ENCODE measurements at regions not wholly inside any gene's neighbourhood (a gene's known extent, or its start where the extent isn't known, plus 50 kb on each side); places are given as distances from the start of the nearest gene placed in this dataset.
"Not testable (repeated sequence)": the region's sequence is repeated elsewhere in the genome, so short reads cannot be mapped to it uniquely, and the experiment has no call there.

DNA sequence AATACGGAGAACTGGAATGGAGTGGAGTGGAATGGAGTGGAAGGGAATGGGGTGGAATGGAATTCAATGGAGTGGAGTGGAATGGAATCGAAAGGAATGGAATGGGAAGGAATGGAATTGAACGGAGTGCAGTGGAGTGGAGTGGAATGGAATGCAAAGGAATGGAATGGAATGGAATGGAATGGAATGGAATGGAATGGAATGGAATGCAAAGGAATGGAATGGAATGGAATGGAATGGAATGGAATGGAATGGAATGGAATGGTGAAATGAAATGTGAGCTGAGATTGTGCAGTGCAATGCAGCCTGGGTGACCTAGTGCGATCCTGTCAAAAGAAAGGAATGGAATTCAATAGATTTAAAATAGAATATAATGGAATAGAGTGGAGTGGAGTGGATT lies 357.3 kb upstream of the WSB1 start:
- intact Hi-C loops (cut with micrococcal nuclease): not testable (repeated sequence)

DNA sequence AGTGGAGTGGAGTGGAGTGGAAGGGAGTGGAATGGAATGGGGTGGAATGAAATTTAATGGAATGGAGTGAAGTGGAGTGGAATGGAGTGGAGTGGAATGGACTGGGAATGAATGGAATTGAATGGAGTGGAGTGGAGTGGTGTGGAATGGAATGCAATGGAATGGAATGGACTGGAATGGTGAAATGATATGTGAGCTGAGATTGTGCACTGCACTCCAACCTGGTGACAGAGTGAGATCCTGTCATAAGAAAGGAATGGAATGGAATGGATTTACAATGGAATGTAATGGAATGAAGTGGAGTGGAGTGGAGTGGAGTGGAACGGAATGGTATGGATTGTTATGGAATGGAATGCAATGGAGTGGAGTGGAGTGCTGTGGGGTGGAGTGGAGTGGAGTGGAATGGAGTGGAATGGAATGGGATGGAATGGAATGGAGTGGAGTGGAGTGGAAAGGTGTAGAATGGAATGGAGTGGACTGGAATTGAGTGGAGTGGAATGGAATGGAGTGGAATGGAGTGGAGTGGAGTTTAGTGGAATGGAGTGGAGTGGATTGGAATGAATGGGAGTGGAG lies 356.1 kb upstream of the WSB1 start:
- H3K4me2 ChIP-seq (ENCODE audit: insufficient read depth, low read length); CTCF ChIA-PET (ENCODE audit: low intra/inter-chr PET ratio); H3K79me2 ChIP-seq (ENCODE audit: control insufficient read depth, insufficient read depth, low read length); H2AFZ ChIP-seq (ENCODE audit: low read depth, low read length); BruUV-seq (replicated peaks); H3K36me3 ChIP-seq (ENCODE audit: control insufficient read depth, insufficient read depth, low read length); FAIRE-seq; H3K27ac ChIP-seq (ENCODE audit: extremely low read depth, low read depth, low read length); H3K27me3 ChIP-seq (ENCODE audit: control insufficient read depth in 2 of 2, insufficient read depth in 2 of 2, low read length in 2 of 2); H3K9me1 ChIP-seq (ENCODE audit: control insufficient read depth, insufficient read depth, low read length); H3K4me3 ChIP-seq; DNase-seq (ENCODE audit: extremely low read depth in 1 of 4, low spot score in 3 of 4); POLR2A ChIA-PET; intact Hi-C loops (cut with micrococcal nuclease); H4K20me1 ChIP-seq (replicated peaks; ENCODE audit: control insufficient read depth, insufficient read depth, low read length); in situ Hi-C loops (cut with MboI); H3K9ac ChIP-seq (ENCODE audit: insufficient read depth in 1 of 2, low read depth in 2 of 2, low read length in 2 of 2); H3K4me1 ChIP-seq (replicated peaks in 1 of 2; ENCODE audit: control insufficient read depth in 2 of 2, insufficient read depth in 2 of 2, low read length in 2 of 2): not testable (repeated sequence)
- ATAC-seq: peak; percentile 36; the same call in 1 of the 3 replicates
- peaks cover 20% of the 10 kb centered on the region; the same call in 1 of the 2 replicates for H3K9me3 ChIP-seq (replicated peaks; ENCODE audit: control insufficient read depth, insufficient read depth, low read depth, low read length)
- 0% methylated on average over 1 of the region's 1 CpG for WGBS (ENCODE audit: insufficient coverage, low coverage, missing lambda C conversion rate)

More for the DNA sequence above, 357.3 kb upstream of the WSB1 start:
- 4% methylated on average over 4 of the region's 4 CpGs for WGBS (ENCODE audit: insufficient coverage, low coverage, missing lambda C conversion rate)
- H3K9ac ChIP-seq (ENCODE audit: insufficient read depth in 1 of 2, low read depth in 2 of 2, low read length in 2 of 2); in situ Hi-C loops (cut with MboI); POLR2A ChIA-PET; BruUV-seq (replicated peaks); H3K27me3 ChIP-seq (ENCODE audit: control insufficient read depth in 2 of 2, insufficient read depth in 2 of 2, low read length in 2 of 2); DNase-seq (ENCODE audit: extremely low read depth in 1 of 4, low spot score in 3 of 4); H3K27ac ChIP-seq (ENCODE audit: extremely low read depth, low read depth, low read length); H3K79me2 ChIP-seq (ENCODE audit: control insufficient read depth, insufficient read depth, low read length); ATAC-seq; H3K4me2 ChIP-seq (ENCODE audit: insufficient read depth, low read length); H2AFZ ChIP-seq (ENCODE audit: low read depth, low read length); CTCF ChIA-PET (ENCODE audit: low intra/inter-chr PET ratio); H3K4me3 ChIP-seq; H4K20me1 ChIP-seq (replicated peaks; ENCODE audit: control insufficient read depth, insufficient read depth, low read length); FAIRE-seq; H3K36me3 ChIP-seq (ENCODE audit: control insufficient read depth, insufficient read depth, low read length); H3K4me1 ChIP-seq (replicated peaks in 1 of 2; ENCODE audit: control insufficient read depth in 2 of 2, insufficient read depth in 2 of 2, low read length in 2 of 2); H3K9me1 ChIP-seq (ENCODE audit: control insufficient read depth, insufficient read depth, low read length): not testable (repeated sequence)
- peaks cover 20% of the 10 kb centered on the region; the same call in 1 of the 2 replicates for H3K9me3 ChIP-seq (replicated peaks; ENCODE audit: control insufficient read depth, insufficient read depth, low read depth, low read length)

- H3K27ac ChIP-seq (ENCODE audit: extremely low read depth, low read depth, low read length); ATAC-seq; H3K9ac ChIP-seq (ENCODE audit: insufficient read depth in 1 of 2, low read depth in 2 of 2, low read length in 2 of 2); BruUV-seq (replicated peaks); FAIRE-seq; H3K36me3 ChIP-seq (ENCODE audit: control insufficient read depth, insufficient read depth, low read length); H4K20me1 ChIP-seq (replicated peaks; ENCODE audit: control insufficient read depth, insufficient read depth, low read length); H3K4me2 ChIP-seq (ENCODE audit: insufficient read depth, low read length); intact Hi-C loops (cut with micrococcal nuclease); H3K4me1 ChIP-seq (replicated peaks in 1 of 2; ENCODE audit: control insufficient read depth in 2 of 2, insufficient read depth in 2 of 2, low read length in 2 of 2); CTCF ChIA-PET (ENCODE audit: low intra/inter-chr PET ratio); H3K27me3 ChIP-seq (ENCODE audit: control insufficient read depth in 2 of 2, insufficient read depth in 2 of 2, low read length in 2 of 2); DNase-seq (ENCODE audit: extremely low read depth in 1 of 4, low spot score in 3 of 4); POLR2A ChIA-PET; H3K79me2 ChIP-seq (ENCODE audit: control insufficient read depth, insufficient read depth, low read length); H3K4me3 ChIP-seq; H3K9me1 ChIP-seq (ENCODE audit: control insufficient read depth, insufficient read depth, low read length); H2AFZ ChIP-seq (ENCODE audit: low read depth, low read length); in situ Hi-C loops (cut with MboI): not testable (repeated sequence)
- H3K9me3 ChIP-seq (replicated peaks; ENCODE audit: control insufficient read depth, insufficient read depth, low read depth, low read length): peaks cover 20% of the 10 kb centered on the region; the same call in 1 of the 2 replicates
- 0% methylated on average over 8 of the region's 8 CpGs for WGBS (ENCODE audit: insufficient coverage, low coverage, missing lambda C conversion rate)
These were observed 354.2 kb upstream of the WSB1 start for GRCh38 chr17:26939755-26940154.

DNA sequence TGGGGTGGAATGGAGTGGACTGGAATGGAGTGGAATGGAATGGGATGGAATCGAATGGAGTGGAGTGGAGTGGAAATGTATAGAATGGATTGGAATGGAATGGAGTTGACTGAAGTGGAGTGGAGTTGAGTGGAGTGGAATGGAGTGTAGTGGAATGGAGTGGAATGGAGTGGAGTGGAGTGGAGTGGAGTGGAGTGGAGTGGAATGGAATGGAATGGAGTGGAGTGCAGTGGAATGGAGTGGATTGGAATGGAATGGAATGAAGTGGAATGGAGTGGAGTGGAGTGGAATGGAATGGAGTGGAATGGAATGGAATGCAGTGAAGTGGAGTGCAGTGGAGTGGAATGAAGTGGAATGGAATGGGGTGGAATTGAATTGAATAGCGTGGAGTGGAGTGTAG lies 353.3 kb upstream of the WSB1 start:
- H2AFZ ChIP-seq (ENCODE audit: low read depth, low read length); H3K4me2 ChIP-seq (ENCODE audit: insufficient read depth, low read length); H3K4me3 ChIP-seq; intact Hi-C loops (cut with micrococcal nuclease); H3K27me3 ChIP-seq (ENCODE audit: control insufficient read depth in 2 of 2, insufficient read depth in 2 of 2, low read length in 2 of 2); in situ Hi-C loops (cut with MboI); H3K9me1 ChIP-seq (ENCODE audit: control insufficient read depth, insufficient read depth, low read length); H3K4me1 ChIP-seq (replicated peaks in 1 of 2; ENCODE audit: control insufficient read depth in 2 of 2, insufficient read depth in 2 of 2, low read length in 2 of 2); CTCF ChIA-PET (ENCODE audit: low intra/inter-chr PET ratio); DNase-seq (ENCODE audit: extremely low read depth in 1 of 4, low spot score in 3 of 4); BruUV-seq (replicated peaks); H3K36me3 ChIP-seq (ENCODE audit: control insufficient read depth, insufficient read depth, low read length); FAIRE-seq; POLR2A ChIA-PET; H4K20me1 ChIP-seq (replicated peaks; ENCODE audit: control insufficient read depth, insufficient read depth, low read length); H3K27ac ChIP-seq (ENCODE audit: extremely low read depth, low read depth, low read length); H3K79me2 ChIP-seq (ENCODE audit: control insufficient read depth, insufficient read depth, low read length); H3K9ac ChIP-seq (ENCODE audit: insufficient read depth in 1 of 2, low read depth in 2 of 2, low read length in 2 of 2): not testable (repeated sequence)
- H3K9me3 ChIP-seq (replicated peaks; ENCODE audit: control insufficient read depth, insufficient read depth, low read depth, low read length): peaks cover 20% of the 10 kb centered on the region; the same call in 1 of the 2 replicates
- WGBS (ENCODE audit: insufficient coverage, low coverage, missing lambda C conversion rate): 0% methylated on average over 2 of the region's 2 CpGs
- 0 out of 3 replicates have a peak, but pooled peaks have one; percentile 31 for ATAC-seq

Data from K562 (cell line).